ENCODE measurements at regions not wholly inside any gene's neighbourhood (a gene's known extent, or its start where the extent isn't known, plus 50 kb on each side); places are given as distances from the start of the nearest gene placed in this dataset.

- TF ChIP-seq, protein P1, sequence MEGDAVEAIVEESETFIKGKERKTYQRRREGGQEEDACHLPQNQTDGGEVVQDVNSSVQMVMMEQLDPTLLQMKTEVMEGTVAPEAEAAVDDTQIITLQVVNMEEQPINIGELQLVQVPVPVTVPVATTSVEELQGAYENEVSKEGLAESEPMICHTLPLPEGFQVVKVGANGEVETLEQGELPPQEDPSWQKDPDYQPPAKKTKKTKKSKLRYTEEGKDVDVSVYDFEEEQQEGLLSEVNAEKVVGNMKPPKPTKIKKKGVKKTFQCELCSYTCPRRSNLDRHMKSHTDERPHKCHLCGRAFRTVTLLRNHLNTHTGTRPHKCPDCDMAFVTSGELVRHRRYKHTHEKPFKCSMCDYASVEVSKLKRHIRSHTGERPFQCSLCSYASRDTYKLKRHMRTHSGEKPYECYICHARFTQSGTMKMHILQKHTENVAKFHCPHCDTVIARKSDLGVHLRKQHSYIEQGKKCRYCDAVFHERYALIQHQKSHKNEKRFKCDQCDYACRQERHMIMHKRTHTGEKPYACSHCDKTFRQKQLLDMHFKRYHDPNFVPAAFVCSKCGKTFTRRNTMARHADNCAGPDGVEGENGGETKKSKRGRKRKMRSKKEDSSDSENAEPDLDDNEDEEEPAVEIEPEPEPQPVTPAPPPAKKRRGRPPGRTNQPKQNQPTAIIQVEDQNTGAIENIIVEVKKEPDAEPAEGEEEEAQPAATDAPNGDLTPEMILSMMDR (IDR thresholded peaks at IDR 0.05), result no peak
- TF ChIP-seq POLR2A (IDR thresholded peaks at IDR 0.05), result no peak
These were observed 344.5 kb downstream of the LMX1A start for GRCh38 chr1:165011991-165012531.
